SHP77 treated with DMSO at 0.1 percent for 48 hours (cell line): ENCODE measurements at regions not wholly inside any gene's neighbourhood (a gene's known extent, or its start where the extent isn't known, plus 50 kb on each side); places are given as distances from the start of the nearest gene placed in this dataset.
"Not testable (repeated sequence)": the region's sequence is repeated elsewhere in the genome, so short reads cannot be mapped to it uniquely, and the experiment has no call there.

Source experiments
- DNase-seq: peaks from one replicate; lab custom pipeline; 2025; lab: John Stamatoyannopoulos, UW

DNA sequence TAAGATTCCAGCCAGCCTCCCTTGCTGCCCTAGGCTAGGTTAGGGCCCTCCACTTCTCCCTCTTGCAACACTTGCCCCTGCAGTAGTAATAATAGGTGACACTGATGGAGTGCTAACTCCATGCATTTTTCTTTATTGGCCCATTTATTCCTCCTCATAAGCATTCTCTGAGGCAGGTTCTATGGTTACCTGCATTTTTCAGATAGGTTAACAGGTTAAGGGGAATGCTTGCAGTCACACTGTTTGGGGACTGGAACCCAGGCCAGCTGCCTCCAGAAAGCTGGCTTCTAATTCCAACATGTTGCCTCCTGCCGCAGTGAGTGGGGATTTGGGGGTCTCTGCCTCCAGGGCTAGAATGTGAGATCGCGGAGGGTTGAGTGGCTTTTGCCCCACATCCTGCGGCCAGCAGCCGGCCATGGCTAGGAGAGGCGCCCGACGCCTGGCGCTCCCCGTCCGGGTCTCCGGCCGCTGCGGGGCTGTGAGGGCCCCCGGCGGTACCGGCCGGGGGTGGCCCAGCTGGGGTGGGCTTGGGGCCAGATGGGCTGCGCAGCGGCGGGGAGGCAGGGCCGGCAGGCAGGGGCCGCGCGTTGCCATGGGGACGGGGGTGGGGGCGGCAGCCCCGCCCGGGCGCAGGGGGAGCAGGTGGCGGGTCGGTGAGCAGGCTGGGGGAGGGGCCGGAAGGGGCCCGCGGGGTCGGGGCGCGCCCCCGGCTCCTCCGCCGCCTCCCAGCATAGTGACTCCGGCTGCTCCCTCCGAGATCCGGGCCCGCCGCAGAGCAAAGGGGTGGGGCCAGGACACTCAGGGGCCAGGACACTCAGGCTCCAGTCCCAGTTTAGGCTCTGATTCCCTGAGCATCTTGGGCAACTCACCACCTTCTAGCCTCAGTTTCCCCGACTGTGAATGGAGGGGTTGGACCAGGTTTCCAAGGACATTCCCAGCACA is 68.4 kb upstream of the SSBP3 start:
- peak; percentile 34 for DNase-seq

DNA sequence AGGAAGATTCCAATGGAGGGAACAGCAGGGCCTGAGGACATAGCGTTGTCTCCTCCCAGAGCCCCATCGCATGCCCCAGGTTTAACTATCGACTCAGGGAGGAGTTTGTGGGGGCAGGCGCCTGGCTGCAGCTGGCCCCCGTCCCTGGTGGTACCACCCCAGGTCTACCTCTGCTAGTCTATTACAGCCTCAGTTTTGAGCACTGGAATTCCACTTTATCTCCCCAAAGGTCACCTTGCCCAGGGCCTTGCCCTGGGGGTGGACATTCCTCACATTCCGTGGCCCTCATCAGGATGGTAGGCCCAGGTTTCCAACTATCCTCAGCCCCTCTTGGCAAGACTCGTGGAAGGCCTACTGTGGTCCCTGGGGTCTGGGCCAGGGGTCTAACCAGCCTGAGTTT is 65.4 kb upstream of the SSBP3 start:
- DNase-seq = no peak

DNA sequence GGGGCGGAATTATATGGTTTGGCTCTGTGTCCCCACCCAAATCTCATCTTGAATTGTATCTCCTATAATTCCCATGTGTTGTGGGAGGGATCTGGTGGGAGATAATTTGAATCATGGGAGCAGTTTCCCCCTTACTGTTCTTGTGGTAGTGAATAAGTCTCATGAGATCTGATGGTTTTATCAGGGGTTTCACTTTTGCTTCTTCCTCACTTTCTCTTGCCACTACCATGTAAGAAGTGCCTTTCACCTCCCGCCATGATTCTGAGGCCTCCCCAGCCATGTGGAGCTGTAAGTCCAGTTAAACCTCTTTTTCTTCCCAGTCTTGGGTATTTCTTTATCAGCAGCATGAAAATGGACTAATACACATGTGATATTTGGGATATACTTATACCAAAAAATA is 63.2 kb upstream of the SSBP3 start:
- not testable (repeated sequence) for DNase-seq

DNA sequence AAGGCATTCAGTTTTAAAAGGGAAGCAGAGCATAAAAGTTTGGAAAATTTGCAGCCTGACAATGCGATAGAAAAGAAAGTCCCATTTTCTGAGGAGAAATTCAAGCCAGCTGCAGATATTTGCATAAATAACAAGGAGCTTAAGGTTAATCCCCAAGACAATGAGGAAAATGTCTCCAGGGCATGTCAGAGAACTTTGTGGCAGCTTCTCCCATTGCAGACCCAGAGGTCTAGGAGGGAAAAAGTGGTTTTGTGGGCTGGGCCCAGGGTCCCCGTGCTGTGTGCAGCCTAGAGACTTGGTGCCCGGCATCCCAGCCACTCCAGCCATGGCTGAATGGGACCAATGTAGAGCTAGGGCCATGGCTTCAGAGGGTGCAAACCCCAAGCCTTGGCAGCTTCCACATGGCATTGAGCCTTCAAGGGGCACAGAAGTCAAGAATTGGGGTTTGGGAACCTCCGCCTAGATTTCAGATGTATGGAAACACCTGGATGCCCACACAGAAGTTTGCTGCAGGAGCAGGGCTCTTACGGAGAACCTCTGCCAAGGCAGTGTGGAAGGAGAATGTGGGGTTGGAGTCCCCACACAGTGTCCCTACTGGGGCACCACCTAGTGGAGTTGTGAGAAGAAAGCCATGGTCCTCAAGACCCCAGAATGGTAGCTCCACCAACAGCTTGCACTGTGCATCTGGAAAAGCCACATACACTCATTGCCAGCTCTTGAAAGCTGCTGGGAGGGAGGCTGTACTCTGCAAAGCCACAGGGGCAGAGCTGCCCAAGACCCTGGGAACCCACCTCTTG is 62.3 kb upstream of the SSBP3 start:
- not testable (repeated sequence) for DNase-seq

DNA sequence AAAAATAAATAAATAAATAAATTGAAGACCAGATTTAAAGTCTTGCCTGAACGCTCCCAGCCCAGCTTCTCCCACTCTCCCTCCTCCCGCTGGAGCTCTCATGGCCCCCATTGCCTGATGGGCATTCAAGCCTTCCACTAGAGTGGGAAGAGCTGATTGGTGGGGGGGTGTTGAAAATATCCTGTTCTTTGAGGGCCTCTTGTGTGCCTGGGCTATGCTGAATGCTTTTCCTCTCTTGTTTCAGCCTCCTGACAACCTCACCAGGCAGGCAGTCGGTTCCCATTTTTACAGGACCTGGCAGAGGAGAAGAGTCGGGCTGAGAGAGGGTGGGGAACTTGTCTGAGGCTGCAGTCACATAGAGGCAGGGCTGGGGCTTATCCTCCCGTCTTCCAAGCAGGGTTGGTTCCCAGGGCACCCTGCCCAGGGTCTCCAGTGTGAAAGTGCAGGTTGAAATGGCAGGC is 59.2 kb upstream of the SSBP3 start:
- DNase-seq = no peak

DNA sequence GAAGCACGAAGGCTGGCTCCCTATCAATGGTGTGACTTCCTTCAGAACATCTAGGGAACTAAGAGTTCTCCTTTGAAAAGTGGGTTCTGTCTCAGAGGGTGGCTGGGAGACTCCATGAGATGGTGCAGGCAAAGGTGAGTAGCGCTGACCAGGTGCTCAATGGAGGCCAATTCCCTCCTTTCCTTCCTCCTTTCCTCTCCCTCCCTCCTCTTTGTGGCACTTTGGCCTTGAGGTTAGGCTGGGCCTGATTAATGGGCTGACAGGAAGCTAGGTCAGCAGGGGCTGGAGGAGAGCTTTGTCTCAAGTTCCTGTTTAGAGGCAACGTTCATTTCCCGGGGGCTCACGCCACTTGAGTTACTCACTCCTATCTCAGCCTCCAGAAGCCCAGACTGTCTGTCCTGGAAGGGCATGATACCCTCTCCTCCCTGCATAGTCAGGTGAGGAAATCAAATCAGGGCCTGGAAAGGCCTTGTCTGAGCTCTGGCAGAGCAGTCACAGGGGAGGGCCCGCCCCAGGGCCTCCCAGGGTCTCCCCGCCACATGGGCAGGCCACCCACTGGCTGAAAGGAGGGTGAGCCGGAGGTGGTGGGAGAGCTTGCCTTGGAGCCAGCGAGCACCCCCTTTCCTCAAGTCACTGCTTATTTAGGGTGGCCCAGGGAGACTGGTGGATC is 58.4 kb upstream of the SSBP3 start:
- no peak for DNase-seq

DNA sequence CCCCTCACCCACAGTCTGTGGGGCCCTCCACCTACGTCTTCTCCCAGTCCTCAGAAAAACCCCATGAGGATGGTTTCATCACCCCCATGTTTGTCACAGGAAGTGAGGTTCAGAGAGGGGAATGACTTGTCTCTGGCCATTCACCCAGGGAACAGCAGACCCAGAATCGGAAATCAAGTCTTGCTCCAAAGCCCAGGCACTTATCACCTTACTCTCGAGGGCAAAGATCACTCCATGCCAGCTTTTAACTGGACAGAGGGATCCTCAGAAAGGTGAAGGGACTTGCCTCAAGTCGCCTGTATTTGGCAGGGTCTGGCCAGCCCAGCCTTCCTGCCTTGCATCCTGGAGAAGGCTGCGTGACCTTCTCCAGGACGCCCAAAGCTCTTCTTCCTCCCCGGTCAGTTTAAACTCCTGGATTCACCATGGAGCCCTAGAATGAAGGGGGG is 57.9 kb upstream of the SSBP3 start:
- no peak for DNase-seq

DNA sequence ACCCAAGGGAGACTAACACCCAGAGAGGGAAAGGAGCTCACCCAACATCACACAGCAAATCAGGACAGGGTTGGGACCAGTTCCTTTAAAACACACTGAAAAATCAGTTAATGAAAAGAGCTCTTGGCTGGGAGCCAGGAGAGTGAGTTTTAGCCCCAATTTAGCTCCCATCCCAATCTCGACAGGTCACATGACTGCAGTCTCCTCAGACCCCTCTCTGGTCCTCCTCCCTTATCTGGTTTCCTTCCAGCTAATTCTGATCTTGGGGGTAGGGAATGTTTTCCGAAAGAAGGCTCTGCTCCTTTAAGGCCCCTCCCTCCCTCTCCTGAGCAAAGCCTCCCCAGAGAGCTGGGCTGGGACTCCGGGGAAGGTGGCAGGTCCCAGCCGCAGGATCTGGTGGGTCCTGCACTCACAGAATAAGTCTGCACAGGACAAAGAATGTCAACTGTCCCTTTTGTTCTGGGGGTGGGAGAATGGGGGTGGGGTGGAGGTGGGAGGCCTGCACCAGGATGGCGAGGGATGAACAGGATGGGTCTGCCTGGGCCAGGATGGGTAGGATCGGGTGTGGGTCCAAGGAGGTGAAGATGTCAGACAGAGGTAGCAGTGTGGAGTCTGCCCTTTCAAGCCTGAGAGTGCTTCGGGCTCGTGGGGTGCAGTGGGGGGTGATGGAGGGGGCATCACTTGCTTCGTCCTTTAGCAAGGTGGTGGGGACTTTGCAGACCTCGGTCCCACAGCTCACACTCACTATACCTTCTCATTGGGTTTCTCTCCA is 57.3 kb upstream of the SSBP3 start:
- DNase-seq = no peak

DNA sequence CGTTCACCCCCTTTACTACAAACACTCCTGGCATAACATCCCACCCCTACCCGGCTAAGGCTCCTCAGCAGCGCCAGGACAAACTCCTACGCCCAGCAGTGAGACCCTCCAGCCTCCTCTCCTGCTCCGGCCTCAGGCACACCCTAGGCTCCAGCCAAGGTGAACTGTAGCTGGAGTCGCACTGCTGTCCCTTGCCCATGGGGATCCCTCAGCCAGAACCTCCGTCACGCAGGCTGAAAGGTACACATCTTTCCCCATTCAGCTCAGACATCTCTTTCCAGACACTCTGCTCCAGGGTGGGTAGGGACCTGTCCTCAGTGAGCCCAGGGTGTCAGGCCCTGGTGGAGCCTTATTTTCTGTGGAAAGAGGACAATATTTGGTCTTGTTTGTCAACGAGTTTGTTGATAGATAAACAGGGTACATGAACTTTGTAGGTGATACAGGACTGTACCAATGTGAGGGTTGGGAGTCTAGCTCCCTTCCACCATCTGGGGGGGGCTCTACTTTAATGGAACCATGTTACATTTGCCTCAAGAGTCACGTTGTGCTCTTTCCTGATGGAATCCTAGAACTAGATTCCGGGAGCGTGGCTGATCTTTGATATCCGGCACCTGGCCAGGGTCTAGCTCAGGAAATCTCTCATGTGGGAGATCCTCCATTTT is 56.5 kb upstream of the SSBP3 start:
- DNase-seq = no peak

DNA sequence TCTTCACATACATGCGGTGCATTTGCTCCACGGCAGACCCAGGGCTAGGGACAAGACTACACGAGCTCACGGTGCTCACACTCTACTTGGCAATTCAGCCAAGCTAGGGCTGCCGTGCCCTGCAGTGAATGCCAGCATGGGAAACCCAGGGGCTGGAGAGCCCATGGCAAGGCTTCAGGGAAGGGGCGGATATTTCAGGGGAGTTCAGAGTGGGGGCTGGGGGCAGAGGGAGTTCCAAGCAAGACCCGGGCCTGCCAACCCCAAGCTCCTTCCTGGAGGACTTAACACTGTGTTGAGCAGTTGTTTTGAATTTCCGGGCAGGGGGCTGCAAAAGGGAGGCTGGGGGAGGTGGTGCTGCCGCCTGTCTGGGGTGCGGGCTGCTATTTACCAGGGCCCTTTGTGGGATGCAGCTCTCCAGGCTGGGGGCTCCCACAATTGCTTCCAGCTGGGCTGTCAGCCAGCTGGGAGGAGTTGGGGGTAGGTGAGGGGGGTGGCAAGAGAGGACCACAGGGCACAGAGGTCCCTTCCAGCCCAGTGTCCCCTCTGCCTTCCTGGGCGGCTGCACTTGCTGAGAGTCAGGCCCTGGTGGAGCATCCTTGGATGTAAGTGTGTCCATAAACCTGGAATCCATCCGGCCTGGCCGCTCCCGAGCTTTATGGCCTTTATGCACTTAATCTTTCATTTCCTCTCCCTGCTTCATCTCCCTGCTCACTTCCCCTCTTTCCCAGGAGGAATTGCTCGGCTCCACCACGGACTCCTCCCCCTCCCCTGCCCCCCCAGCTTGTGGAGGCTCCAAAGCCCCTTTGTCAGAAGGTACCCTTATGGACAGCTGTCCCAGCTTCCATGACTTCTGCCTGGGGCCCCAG is 55.8 kb upstream of the SSBP3 start:
- no peak for DNase-seq

DNA sequence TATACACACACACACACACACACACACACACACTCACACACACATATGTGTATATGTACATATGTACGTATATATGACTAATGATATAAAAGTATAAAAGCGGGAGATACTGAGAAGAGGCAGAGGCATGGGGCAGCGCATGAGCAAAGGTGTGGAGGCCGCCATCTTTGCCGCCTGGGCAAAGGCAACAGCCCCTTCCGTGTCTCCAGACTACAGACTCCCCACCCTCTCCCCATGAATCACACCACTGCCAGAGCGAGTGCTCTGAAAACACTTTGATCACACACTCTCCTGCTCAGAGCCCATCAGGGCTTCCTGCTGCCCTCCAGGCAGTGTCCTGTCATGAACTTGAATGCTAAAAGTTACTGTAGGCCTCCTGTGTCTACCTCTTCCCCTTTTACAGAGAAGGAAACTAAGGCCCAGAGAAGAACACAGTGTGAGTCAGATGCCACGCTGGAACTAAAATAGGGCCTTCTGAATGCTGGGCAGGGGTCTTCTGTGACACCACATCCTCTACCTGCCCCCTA is 54.7 kb upstream of the SSBP3 start:
- no peak for DNase-seq

DNA sequence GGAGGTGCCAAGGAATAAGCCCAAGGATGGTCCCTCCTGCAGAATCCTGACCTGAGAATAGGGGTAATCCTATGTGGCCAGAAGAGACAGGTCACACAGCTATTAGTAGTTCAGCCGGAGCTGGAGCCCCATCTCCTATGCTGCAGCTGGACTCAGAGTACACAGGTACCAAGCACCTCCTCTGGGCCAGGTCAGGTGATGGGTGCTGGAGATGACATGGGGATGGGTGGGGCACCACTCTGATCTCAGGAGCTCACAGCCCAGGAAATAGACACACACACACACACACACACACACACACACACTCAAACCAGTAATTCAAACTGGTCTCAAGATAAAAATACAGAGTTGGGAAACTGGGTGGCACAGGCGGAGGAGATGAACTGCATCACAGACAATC is 54.2 kb upstream of the SSBP3 start:
- no peak for DNase-seq

DNA sequence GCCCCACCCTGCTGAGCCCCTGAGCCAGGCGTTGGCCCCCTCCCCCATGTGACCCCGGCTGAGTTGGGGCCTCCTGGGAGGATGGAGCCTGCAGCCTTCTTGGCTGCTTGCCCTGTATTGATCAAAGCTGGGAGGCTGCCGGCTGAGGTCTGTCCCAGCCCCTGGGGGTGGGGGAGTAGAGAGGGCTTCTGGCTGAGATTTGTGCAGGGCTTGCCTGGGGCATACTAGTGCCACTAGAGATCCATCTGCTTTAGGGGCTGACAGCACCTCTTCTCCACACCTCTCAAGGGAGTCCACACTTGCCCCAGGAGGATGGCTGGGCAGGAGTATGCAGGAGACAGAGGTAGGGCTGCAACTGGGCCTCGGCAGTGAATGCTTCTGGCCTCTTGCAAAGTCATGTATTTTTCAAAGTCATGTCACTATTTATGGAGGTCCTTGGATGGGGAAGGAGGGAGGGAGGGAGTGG is 53.6 kb upstream of the SSBP3 start:
- no peak for DNase-seq

DNA sequence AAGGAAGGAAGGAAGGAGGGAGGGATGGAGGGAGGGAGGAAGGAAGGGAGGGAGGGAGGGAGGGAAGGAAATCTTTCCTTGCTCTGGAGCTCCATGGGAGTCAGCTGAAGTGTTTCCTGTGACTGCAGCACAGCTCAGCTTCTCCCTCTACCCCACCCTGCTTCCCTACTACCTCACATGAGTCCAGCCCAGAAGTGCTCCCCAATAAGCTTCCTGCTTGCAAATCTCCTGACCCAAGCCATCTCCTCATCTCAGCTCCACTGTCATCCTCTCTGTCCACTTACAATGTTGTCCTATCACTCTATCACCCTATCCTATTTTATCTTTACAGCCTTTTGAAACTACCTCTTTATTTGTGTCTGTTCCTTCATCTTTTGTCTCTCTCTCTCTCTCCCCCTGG is 52.9 kb upstream of the SSBP3 start:
- DNase-seq = no peak

DNA sequence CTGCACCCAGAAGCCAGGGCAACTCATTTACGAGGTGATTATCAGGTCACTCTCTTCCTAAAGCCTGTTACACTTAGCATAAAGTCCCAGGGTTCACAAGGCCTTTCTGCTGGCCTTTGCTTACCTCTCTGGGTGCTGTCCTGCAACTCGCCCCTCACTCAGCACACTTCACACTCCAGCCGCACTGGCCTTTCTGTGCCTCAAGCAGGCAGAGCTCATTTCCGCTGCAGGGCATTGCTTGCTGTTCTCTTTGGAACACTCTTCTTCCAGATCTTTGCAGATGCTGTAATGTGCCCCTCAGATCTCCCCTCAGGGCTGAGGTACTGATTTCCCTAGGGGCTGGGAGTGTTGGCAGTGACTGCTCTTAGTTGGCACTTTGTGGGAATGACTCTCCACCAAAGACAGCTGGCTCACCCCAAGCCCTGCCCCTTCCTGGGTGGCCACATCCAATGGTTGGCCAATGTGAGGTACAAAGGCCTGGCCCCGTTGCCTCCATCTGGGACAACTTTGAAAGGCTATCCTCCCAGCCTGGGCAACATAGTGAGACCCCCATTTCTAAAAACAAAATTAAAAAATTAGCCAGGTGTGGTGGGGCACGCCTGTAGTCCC is 50.8 kb upstream of the SSBP3 start:
- no peak for DNase-seq

DNA sequence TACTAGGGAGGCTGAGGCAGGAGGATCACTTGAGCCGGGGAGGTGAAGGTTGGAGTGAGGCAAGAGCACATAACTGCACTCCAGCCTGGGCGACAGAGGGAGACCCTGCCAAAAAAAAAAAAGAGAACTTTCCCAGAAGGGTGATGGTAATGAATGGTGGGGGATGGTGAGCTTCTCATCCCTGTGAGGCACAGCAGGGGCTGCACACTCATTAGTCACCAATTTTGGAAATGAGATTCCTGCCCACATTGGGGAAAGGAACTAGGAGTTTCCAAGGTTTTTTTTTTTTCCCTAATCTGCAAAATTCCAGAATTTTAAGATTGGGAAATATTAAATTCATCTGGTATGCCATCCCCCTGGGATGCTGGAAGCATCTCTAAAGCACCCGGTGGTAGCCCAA is 50.2 kb upstream of the SSBP3 start:
- no peak for DNase-seq
